ENCODE measurements at regions not wholly inside any gene's neighbourhood (a gene's known extent, or its start where the extent isn't known, plus 50 kb on each side); places are given as distances from the start of the nearest gene placed in this dataset.

DNA sequence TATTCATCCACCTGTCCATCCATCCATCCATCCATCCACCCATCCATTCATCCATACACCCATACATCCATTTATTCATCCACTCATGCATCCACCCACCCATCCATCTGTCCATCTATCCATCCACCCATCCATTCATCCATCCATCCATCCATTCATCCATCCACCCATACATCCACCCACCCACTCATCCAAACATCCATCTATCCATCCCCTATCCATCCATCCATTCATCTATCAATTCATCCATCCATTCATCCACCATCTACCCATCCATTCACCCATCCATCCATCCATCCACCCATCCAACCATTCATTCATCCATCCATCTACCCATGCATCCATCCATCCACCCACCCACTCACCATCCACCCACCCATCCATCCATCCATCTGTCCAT is 142.6 kb upstream of the SFSWAP start:
- H3K79me2 ChIP-seq (ENCODE audit: insufficient read depth, low read length) = no peaks in the 10 kb centered on the region
- TF ChIP-seq, protein P1, sequence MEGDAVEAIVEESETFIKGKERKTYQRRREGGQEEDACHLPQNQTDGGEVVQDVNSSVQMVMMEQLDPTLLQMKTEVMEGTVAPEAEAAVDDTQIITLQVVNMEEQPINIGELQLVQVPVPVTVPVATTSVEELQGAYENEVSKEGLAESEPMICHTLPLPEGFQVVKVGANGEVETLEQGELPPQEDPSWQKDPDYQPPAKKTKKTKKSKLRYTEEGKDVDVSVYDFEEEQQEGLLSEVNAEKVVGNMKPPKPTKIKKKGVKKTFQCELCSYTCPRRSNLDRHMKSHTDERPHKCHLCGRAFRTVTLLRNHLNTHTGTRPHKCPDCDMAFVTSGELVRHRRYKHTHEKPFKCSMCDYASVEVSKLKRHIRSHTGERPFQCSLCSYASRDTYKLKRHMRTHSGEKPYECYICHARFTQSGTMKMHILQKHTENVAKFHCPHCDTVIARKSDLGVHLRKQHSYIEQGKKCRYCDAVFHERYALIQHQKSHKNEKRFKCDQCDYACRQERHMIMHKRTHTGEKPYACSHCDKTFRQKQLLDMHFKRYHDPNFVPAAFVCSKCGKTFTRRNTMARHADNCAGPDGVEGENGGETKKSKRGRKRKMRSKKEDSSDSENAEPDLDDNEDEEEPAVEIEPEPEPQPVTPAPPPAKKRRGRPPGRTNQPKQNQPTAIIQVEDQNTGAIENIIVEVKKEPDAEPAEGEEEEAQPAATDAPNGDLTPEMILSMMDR (IDR thresholded peaks at IDR 0.05; ENCODE audit: extremely low read depth, low read depth, low read length) = no peak
- no peaks in the 10 kb centered on the region for H4K20me1 ChIP-seq (ENCODE audit: insufficient read depth, low read length)
- no peak for DNase-seq (ENCODE audit: insufficient read length, low spot score, missing footprints)
- H3K4me2 ChIP-seq (ENCODE audit: insufficient read depth, low read length) = no peak overlapping the region
- no peak overlapping the region for H3K4me3 ChIP-seq (ENCODE audit: insufficient read depth, low read length)
- H3K27ac ChIP-seq (ENCODE audit: low read depth, low read length) = no peak overlapping the region
- H3K27me3 ChIP-seq (ENCODE audit: insufficient read depth, low read length) = no peaks in the 10 kb centered on the region
- H3K36me3 ChIP-seq (ENCODE audit: insufficient read depth, low read length) = no peaks in the 10 kb centered on the region
- H3K9me3 ChIP-seq (ENCODE audit: low read depth, low read length) = no peaks in the 10 kb centered on the region
- H3K4me1 ChIP-seq (ENCODE audit: insufficient read depth, low read length) = no peaks in the 10 kb centered on the region
- H2AFZ ChIP-seq (ENCODE audit: low read length) = no peak overlapping the region

DNA sequence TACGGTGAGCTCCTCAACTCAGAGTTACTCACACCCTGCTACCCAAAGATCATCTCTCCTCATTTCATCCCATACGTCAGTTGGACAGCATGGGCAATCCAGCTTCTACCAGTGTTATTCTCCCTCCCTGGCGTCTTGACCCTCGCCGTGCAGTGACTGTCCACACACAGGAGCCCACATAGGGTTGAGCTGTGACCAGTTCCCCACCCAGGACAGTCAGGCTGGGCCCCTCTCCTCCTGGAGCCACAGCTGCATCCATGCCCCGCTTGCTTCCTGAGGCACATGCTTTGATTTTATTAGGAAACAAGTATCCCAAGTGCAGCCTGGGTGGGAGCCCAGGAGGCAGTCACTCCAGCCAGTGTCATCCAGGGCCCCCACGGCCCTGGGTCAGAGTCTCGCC is 140.3 kb upstream of the SFSWAP start:
- no peaks in the 10 kb centered on the region for H3K9me3 ChIP-seq (ENCODE audit: low read depth, low read length)
- H3K27me3 ChIP-seq (ENCODE audit: insufficient read depth, low read length) = no peaks in the 10 kb centered on the region
- DNase-seq (ENCODE audit: insufficient read length, low spot score, missing footprints) = peak; percentile 56
- H3K79me2 ChIP-seq (ENCODE audit: insufficient read depth, low read length) = no peaks in the 10 kb centered on the region
- no peak overlapping the region for H3K27ac ChIP-seq (ENCODE audit: low read depth, low read length)
- no peaks in the 10 kb centered on the region for H4K20me1 ChIP-seq (ENCODE audit: insufficient read depth, low read length)
- H3K36me3 ChIP-seq (ENCODE audit: insufficient read depth, low read length) = no peaks in the 10 kb centered on the region
- no peak overlapping the region for H2AFZ ChIP-seq (ENCODE audit: low read length)
- no peaks in the 10 kb centered on the region for H3K4me1 ChIP-seq (ENCODE audit: insufficient read depth, low read length)
- no peak overlapping the region for H3K4me3 ChIP-seq (ENCODE audit: insufficient read depth, low read length)
- H3K4me2 ChIP-seq (ENCODE audit: insufficient read depth, low read length) = no peak overlapping the region
- TF ChIP-seq, protein P1 (IDR thresholded peaks at IDR 0.05; ENCODE audit: extremely low read depth, low read depth, low read length) = no peak

DNA sequence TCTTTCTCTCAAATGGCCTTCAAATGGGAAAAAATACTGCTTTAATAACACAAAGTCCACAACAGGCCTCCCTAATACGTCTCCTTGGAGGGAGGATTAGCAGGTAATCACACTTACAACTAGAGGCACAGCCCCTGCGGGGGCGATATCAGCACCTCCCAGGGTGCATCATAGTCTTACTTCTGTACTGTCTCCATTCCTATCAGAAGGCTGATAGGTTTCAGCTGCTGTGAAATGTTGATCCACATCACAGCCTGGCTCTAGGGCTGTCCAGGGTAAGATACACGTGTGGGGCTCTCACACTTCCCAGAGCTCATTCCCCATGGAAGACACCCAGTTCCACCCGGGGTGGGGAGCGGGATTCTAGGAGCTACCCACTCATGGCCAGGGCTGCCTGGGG is 139.1 kb upstream of the SFSWAP start:
- TF ChIP-seq, protein P1 (IDR thresholded peaks at IDR 0.05; ENCODE audit: extremely low read depth, low read depth, low read length) = no peak
- Histone ChIP-seq H3K27me3 (ENCODE audit: insufficient read depth, low read length) (no peaks in the 10 kb centered on the region), H3K79me2 (ENCODE audit: insufficient read depth, low read length) (no peaks in the 10 kb centered on the region), H3K9me3 (ENCODE audit: low read depth, low read length) (no peaks in the 10 kb centered on the region), H3K36me3 (ENCODE audit: insufficient read depth, low read length) (no peaks in the 10 kb centered on the region), H3K4me2 (ENCODE audit: insufficient read depth, low read length) (no peak overlapping the region), H3K27ac (ENCODE audit: low read depth, low read length) (no peak overlapping the region), H3K4me1 (ENCODE audit: insufficient read depth, low read length) (no peaks in the 10 kb centered on the region), H4K20me1 (ENCODE audit: insufficient read depth, low read length) (no peaks in the 10 kb centered on the region), H3K4me3 (ENCODE audit: insufficient read depth, low read length) (no peak overlapping the region), H2AFZ (ENCODE audit: low read length) (no peak overlapping the region)
- DNase-seq (ENCODE audit: insufficient read length, low spot score, missing footprints) = peak; percentile 41

DNA sequence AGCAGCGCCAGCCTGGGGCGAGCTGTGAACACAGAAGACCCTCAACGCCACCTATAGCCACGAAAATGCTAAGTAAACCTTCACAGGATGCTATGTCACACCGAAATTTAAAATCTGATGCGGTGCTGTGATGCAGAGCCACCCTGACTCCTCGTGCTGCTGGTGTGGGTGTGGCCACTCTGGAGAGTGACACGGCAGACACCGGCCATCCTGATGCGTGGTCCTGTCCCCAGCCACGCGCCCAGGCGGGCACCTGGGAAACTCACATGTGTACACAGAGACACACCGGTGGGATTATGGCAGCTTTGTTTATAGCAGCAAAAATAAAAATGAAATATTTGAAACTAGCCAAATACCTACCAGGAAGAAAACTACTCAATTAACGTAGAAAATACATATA is 138.3 kb upstream of the SFSWAP start:
- DNase-seq (ENCODE audit: insufficient read length, low spot score, missing footprints) = peak; percentile 35

More for the DNA sequence above, 138.3 kb upstream of the SFSWAP start:
- Histone ChIP-seq H3K4me2 (ENCODE audit: insufficient read depth, low read length) (no peak overlapping the region), H3K27ac (ENCODE audit: low read depth, low read length) (no peak overlapping the region), H3K27me3 (ENCODE audit: insufficient read depth, low read length) (no peaks in the 10 kb centered on the region), H3K4me3 (ENCODE audit: insufficient read depth, low read length) (no peak overlapping the region), H3K4me1 (ENCODE audit: insufficient read depth, low read length) (no peaks in the 10 kb centered on the region), H3K36me3 (ENCODE audit: insufficient read depth, low read length) (no peaks in the 10 kb centered on the region), H2AFZ (ENCODE audit: low read length) (no peak overlapping the region), H4K20me1 (ENCODE audit: insufficient read depth, low read length) (no peaks in the 10 kb centered on the region), H3K79me2 (ENCODE audit: insufficient read depth, low read length) (no peaks in the 10 kb centered on the region), H3K9me3 (ENCODE audit: low read depth, low read length) (no peaks in the 10 kb centered on the region)
- TF ChIP-seq, protein P1 (IDR thresholded peaks at IDR 0.05; ENCODE audit: extremely low read depth, low read depth, low read length) = no peak

Measured in osteoblast (primary cell).